GM12878 (cell line): ENCODE measurements at regions not wholly inside any gene's neighbourhood (a gene's known extent, or its start where the extent isn't known, plus 50 kb on each side); places are given as distances from the start of the nearest gene placed in this dataset.

Experiments used
- BCLAF1 ChIP-seq: fragments of 450-650 bp; IDR thresholded peaks from 2 replicates; pipeline ENCODE4 v1.6.1; 2017; ENCODE audit warnings: antibody characterized with exemption, mild to moderate bottlenecking, moderate library complexity
- PAX8 ChIP-seq: fragments of 450-650 bp; IDR thresholded peaks from 2 replicates; pipeline ENCODE4 v1.6.1; 2017; ENCODE audit warnings: mild to moderate bottlenecking, moderate library complexity
- ZNF24 ChIP-seq: fragments of 450-650 bp; IDR thresholded peaks from 2 replicates; pipeline ENCODE4 v1.6.1; 2017; ENCODE audit warnings: antibody characterized with exemption, mild to moderate bottlenecking
- TF ChIP-seq, protein P1 (sequence below): fragments of 450-650 bp; formaldehyde crosslinking; IDR thresholded peaks from 2 replicates; pipeline ENCODE4 v1.4.0; 2020; ENCODE audit warnings: mild to moderate bottlenecking, moderate library complexity
- TF ChIP-seq, protein P2 (sequence below): fragments of 150-350 bp; IDR thresholded peaks from 2 replicates; pipeline ENCODE4 v1.6.1; 2014; ENCODE audit warnings: mild to moderate bottlenecking, low read depth, low read length

DNA sequence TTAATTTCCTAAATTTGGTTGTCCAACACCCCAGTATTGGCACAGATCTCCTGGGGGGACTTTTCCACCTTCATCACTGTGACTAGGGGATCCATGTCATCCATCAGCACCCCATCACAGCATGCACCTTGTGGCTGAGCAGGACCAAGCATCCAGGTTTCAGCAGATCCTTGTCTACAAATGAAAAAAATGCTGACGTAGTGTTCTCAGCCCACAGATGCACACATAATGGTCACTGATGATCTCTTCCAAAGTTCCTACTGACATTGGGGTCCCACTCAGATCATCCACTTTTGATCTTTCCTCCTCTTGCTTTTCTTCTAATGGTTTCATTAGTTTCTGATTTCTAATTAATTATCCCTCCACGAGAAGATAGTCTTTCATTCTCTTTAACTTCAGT, 373.1 kb downstream of the TBX15 start (continued):
- TF ChIP-seq, protein P1, sequence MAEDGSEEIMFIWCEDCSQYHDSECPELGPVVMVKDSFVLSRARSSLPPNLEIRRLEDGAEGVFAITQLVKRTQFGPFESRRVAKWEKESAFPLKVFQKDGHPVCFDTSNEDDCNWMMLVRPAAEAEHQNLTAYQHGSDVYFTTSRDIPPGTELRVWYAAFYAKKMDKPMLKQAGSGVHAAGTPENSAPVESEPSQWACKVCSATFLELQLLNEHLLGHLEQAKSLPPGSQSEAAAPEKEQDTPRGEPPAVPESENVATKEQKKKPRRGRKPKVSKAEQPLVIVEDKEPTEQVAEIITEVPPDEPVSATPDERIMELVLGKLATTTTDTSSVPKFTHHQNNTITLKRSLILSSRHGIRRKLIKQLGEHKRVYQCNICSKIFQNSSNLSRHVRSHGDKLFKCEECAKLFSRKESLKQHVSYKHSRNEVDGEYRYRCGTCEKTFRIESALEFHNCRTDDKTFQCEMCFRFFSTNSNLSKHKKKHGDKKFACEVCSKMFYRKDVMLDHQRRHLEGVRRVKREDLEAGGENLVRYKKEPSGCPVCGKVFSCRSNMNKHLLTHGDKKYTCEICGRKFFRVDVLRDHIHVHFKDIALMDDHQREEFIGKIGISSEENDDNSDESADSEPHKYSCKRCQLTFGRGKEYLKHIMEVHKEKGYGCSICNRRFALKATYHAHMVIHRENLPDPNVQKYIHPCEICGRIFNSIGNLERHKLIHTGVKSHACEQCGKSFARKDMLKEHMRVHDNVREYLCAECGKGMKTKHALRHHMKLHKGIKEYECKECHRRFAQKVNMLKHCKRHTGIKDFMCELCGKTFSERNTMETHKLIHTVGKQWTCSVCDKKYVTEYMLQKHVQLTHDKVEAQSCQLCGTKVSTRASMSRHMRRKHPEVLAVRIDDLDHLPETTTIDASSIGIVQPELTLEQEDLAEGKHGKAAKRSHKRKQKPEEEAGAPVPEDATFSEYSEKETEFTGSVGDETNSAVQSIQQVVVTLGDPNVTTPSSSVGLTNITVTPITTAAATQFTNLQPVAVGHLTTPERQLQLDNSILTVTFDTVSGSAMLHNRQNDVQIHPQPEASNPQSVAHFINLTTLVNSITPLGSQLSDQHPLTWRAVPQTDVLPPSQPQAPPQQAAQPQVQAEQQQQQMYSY (CRISPR knock-in tag) = no peak
- TF ChIP-seq PAX8 = no peak
- TF ChIP-seq BCLAF1 = no peak
- TF ChIP-seq ZNF24 = no peak
- TF ChIP-seq, protein P2, sequence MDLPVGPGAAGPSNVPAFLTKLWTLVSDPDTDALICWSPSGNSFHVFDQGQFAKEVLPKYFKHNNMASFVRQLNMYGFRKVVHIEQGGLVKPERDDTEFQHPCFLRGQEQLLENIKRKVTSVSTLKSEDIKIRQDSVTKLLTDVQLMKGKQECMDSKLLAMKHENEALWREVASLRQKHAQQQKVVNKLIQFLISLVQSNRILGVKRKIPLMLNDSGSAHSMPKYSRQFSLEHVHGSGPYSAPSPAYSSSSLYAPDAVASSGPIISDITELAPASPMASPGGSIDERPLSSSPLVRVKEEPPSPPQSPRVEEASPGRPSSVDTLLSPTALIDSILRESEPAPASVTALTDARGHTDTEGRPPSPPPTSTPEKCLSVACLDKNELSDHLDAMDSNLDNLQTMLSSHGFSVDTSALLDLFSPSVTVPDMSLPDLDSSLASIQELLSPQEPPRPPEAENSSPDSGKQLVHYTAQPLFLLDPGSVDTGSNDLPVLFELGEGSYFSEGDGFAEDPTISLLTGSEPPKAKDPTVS = no peak
